IgD-negative memory B cell (primary cell): ENCODE measurements at regions not wholly inside any gene's neighbourhood (a gene's known extent, or its start where the extent isn't known, plus 50 kb on each side); places are given as distances from the start of the nearest gene placed in this dataset.
"Not testable (repeated sequence)": the region's sequence is repeated elsewhere in the genome, so short reads cannot be mapped to it uniquely, and the experiment has no call there.

Source experiments
- H3K27ac Mint-ChIP-seq, 3 donors: one replicate each; pipeline ENCODE4 v1.8.0; 2020 to 2022; ENCODE audit warnings: mild to moderate bottlenecking in 3 of 3, mixed read lengths in 3 of 3, moderate library complexity in 1 of 3
- H3K27me3 Mint-ChIP-seq: one replicate; pipeline ENCODE4 v1.8.0; 2021; ENCODE audit warnings: mixed read lengths
- H3K36me3 Mint-ChIP-seq: one replicate; pipeline ENCODE4 v1.8.0; 2020; ENCODE audit warnings: mild to moderate bottlenecking, mixed read lengths
- H3K4me1 Mint-ChIP-seq, 3 donors: one replicate each; pipeline ENCODE4 v1.8.0; 2020 to 2022; ENCODE audit warnings: mixed read lengths in 3 of 3, mild to moderate bottlenecking in 1 of 3
- H3K4me3 Mint-ChIP-seq, 4 donors: one replicate each; pipeline ENCODE4 v1.8.0; 2020 to 2022; ENCODE audit warnings: mild to moderate bottlenecking in 4 of 4, mixed read lengths in 4 of 4, moderate library complexity in 3 of 4
- H3K9me3 Mint-ChIP-seq, 3 donors: one replicate each; pipeline ENCODE4 v1.8.0; 2020 to 2021; ENCODE audit warnings: mixed read lengths in 3 of 3, mild to moderate bottlenecking in 1 of 3

GRCh38 chr9:65397763-65398719, 113.0 kb upstream of the FOXD4L5 start:
- H3K4me3 Mint-ChIP-seq = peak overlapping the region in 1 of 4 donors; percentile 54
- H3K27ac Mint-ChIP-seq, H3K36me3 Mint-ChIP-seq, H3K27me3 Mint-ChIP-seq, H3K4me1 Mint-ChIP-seq, H3K9me3 Mint-ChIP-seq: not testable (repeated sequence)

GRCh38 chr9:65397226-65397625, 112.2 kb upstream of the FOXD4L5 start:
- H3K27me3 Mint-ChIP-seq, H3K4me3 Mint-ChIP-seq, H3K27ac Mint-ChIP-seq, H3K9me3 Mint-ChIP-seq, H3K36me3 Mint-ChIP-seq, H3K4me1 Mint-ChIP-seq: not testable (repeated sequence)

DNA sequence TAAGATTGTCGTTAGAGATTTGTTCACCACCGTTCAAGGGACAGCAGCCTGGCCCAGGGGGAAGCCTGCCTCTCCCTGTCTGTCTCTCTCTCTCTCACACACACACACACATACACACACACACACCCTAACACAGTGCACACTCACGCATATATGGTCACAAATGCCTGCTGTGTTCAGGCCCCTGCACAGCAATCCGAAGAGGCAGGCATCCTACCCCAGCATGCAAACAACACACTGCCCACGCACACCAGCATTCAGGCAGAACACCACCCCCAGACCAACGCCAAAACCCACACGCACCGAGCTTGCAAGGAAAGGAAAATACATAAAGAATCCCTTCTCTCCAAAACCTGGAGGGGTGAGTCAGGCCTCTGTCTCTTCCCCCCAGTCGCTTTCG, 111.6 kb upstream of the FOXD4L5 start:
- not testable (repeated sequence) for H3K36me3 Mint-ChIP-seq

GRCh38 chr9:65395789-65396188, 110.8 kb upstream of the FOXD4L5 start:
- not testable (repeated sequence) for H3K4me1 Mint-ChIP-seq, H3K4me3 Mint-ChIP-seq, H3K27ac Mint-ChIP-seq, H3K36me3 Mint-ChIP-seq, H3K9me3 Mint-ChIP-seq, H3K27me3 Mint-ChIP-seq

More for the DNA sequence above, 111.6 kb upstream of the FOXD4L5 start:
- not testable (repeated sequence) for H3K27me3 Mint-ChIP-seq, H3K27ac Mint-ChIP-seq, H3K9me3 Mint-ChIP-seq, H3K4me1 Mint-ChIP-seq, H3K4me3 Mint-ChIP-seq

- H3K9me3 Mint-ChIP-seq, H3K36me3 Mint-ChIP-seq, H3K27me3 Mint-ChIP-seq, H3K4me3 Mint-ChIP-seq, H3K27ac Mint-ChIP-seq, H3K4me1 Mint-ChIP-seq: not testable (repeated sequence)
These were observed 110.1 kb upstream of the FOXD4L5 start for GRCh38 chr9:65395121-65395520.

- H3K4me3 Mint-ChIP-seq, H3K27ac Mint-ChIP-seq, H3K36me3 Mint-ChIP-seq, H3K9me3 Mint-ChIP-seq, H3K4me1 Mint-ChIP-seq, H3K27me3 Mint-ChIP-seq: not testable (repeated sequence)
These were observed 108.3 kb upstream of the FOXD4L5 start for GRCh38 chr9:65393111-65393810.

DNA sequence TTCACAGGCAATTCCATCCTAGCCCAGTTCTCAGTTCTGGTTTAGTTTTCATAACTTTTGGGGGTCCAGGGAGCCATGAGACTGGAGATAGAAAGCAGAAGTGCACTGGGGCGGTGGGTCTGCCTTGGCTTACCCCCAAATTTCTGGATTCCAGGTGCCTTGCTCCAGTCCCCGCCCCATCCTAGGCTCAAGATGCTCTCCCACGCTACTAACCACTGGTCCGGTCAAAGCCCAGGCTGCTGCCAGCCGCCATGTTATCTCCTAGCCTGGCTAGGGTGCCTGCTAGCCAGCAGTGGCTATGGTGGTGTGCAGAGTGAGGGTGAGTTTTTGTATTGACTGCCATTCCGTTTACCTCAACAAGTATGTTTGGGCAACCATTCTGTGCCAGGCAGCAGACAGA, 107.6 kb upstream of the FOXD4L5 start:
- not testable (repeated sequence) for H3K4me1 Mint-ChIP-seq, H3K27ac Mint-ChIP-seq, H3K4me3 Mint-ChIP-seq, H3K9me3 Mint-ChIP-seq, H3K27me3 Mint-ChIP-seq, H3K36me3 Mint-ChIP-seq

DNA sequence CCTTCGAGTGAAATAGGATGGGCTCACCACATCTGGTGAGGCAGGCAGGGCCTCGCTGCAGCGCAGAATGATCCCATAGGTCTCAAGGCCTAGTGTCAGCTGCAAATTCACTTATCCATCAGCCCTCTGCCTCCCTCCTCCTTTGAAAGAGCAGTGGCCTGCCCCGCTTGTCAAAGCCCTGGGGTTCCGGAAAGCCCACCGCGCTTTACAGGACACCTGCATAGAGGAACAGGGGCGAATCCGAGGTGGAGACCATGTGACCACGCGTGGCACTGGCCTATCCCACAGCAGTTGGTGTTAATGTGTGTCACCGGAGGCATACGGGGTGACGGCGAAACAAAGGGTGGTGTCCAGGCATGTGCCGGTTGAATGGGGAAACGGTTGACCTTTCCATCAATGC, 104.7 kb upstream of the FOXD4L5 start:
- not testable (repeated sequence) for H3K4me1 Mint-ChIP-seq, H3K27ac Mint-ChIP-seq, H3K9me3 Mint-ChIP-seq

GRCh38 chr9:65389216-65389615, 104.2 kb upstream of the FOXD4L5 start:
- H3K4me1 Mint-ChIP-seq, H3K36me3 Mint-ChIP-seq, H3K4me3 Mint-ChIP-seq, H3K9me3 Mint-ChIP-seq, H3K27me3 Mint-ChIP-seq, H3K27ac Mint-ChIP-seq: not testable (repeated sequence)

More for the DNA sequence above, 104.7 kb upstream of the FOXD4L5 start:
- H3K4me3 Mint-ChIP-seq, H3K36me3 Mint-ChIP-seq, H3K27me3 Mint-ChIP-seq: not testable (repeated sequence)

DNA sequence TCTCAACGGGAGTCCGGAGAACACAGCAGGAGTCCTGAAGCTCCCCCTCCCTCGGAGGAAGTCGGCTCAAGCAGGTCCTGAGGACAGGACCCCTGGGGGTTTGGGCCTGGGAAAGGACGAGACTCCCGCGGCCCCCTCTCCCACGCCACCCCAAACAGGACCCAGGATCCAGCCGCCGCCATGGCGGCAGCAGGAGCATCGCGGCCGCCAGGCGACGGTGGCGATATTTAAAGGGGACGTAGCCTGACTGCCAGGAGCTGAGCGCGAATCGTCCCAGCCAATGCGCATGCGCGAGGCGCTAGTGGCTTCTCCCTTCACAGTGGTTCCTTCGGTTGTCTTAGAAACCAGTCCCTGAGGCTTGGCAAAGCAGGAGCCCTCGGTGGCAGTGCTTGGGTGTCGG, 101.7 kb upstream of the FOXD4L5 start:
- H3K4me3 Mint-ChIP-seq = peak overlapping the region in 1 of 4 donors; percentile 52
- not testable (repeated sequence) for H3K36me3 Mint-ChIP-seq, H3K9me3 Mint-ChIP-seq, H3K27ac Mint-ChIP-seq, H3K4me1 Mint-ChIP-seq, H3K27me3 Mint-ChIP-seq

DNA sequence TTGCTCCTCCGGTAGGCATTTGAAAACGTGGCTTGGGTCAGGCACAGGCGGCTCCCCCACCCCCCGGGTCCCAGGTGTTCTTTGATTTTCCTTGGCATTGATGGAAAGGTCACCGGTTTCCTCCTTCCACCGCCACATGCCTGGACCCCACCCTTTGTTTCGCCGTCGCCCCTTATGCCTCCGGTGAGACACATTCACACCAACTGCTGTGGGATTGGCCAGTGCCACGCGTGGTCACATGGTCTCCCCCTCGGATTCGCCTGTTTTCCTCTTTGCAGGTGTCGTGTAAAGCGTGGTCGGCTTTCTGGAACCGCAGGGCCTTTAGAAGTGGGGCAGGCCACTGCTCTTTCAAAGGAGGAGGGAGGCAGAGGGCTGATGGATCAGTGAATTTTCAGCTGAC, 101.2 kb upstream of the FOXD4L5 start:
- H3K4me3 Mint-ChIP-seq, H3K9me3 Mint-ChIP-seq, H3K27ac Mint-ChIP-seq, H3K4me1 Mint-ChIP-seq, H3K36me3 Mint-ChIP-seq, H3K27me3 Mint-ChIP-seq: not testable (repeated sequence)

GRCh38 chr9:65385655-65386024, 100.6 kb upstream of the FOXD4L5 start:
- H3K9me3 Mint-ChIP-seq, H3K4me1 Mint-ChIP-seq, H3K27me3 Mint-ChIP-seq, H3K27ac Mint-ChIP-seq, H3K4me3 Mint-ChIP-seq, H3K36me3 Mint-ChIP-seq: not testable (repeated sequence)

GRCh38 chr9:65384759-65385654, 100.0 kb upstream of the FOXD4L5 start:
- H3K27me3 Mint-ChIP-seq, H3K27ac Mint-ChIP-seq, H3K36me3 Mint-ChIP-seq, H3K4me3 Mint-ChIP-seq, H3K4me1 Mint-ChIP-seq, H3K9me3 Mint-ChIP-seq: not testable (repeated sequence)

DNA sequence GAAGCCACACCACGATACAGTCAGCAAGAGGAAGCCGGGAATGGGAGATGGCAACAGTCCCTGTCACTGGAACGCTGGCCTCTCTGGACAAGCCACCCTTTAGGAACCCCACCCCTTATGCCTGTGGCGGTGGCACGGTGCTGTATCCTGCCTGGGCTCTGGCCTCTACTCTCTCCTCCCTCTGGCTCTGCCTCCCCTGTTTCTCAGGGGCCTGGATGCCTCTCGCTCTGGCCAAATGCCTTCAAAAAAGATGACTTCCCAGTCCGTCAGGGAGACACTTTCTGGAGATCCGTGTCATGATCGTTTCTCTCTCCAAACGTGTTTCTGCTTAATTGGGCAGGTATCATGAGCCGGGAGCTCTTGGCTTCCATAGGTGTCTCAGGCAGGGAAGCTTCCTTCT, 99.1 kb upstream of the FOXD4L5 start:
- not testable (repeated sequence) for H3K36me3 Mint-ChIP-seq, H3K27me3 Mint-ChIP-seq, H3K4me1 Mint-ChIP-seq, H3K9me3 Mint-ChIP-seq, H3K4me3 Mint-ChIP-seq, H3K27ac Mint-ChIP-seq

GRCh38 chr9:65383646-65384045, 98.6 kb upstream of the FOXD4L5 start:
- not testable (repeated sequence) for H3K4me1 Mint-ChIP-seq, H3K27ac Mint-ChIP-seq, H3K27me3 Mint-ChIP-seq, H3K9me3 Mint-ChIP-seq, H3K36me3 Mint-ChIP-seq
- H3K4me3 Mint-ChIP-seq = peak overlapping the region in 1 of 4 donors; percentile 47
